A673 (cell line): ENCODE measurements at regions not wholly inside any gene's neighbourhood (a gene's known extent, or its start where the extent isn't known, plus 50 kb on each side); places are given as distances from the start of the nearest gene placed in this dataset.

ENCODE experiments used
- CTCF ChIP-seq: fragments of 300-800, 200-600 bp; sonication (generic); conservative IDR thresholded peaks from 2 replicates; pipeline ENCODE4 v1.5.1; 2017; ENCODE audit warnings: low read depth, mild to moderate bottlenecking, antibody characterized with exemption, low read length, moderate library complexity, mixed read lengths
- EZH2 ChIP-seq: fragments of 200-600 bp; sonication (generic); IDR thresholded peaks from 2 replicates; pipeline ENCODE4 v1.6.1; 2017; ENCODE audit warnings: borderline replicate concordance, low read depth, mild to moderate bottlenecking, mixed read lengths, antibody characterized with exemption, low read length; ENCODE audit not compliant: poor library complexity, severe bottlenecking

DNA sequence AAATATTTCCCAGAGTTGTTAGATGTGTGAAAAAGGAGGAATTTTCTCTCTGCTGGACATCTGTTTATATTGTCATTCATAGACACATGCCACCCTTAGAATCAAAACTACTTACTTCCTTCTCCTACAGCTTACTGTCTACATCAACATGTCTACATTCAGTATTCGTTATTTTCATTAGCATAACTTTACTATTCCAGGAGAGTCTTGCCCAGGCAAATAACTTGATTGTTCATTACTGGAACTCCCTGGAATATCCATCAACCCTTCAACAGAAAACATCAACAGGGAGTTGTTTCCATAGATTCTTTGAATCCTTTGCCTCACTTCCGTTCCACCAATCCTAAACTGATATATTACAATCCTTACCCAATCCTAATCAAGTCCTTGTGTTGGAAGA, 457.5 kb upstream of the ZNF608 start:
- TF ChIP-seq CTCF (no peak), EZH2 (no peak)
